ENCODE measurements at regions not wholly inside any gene's neighbourhood (a gene's known extent, or its start where the extent isn't known, plus 50 kb on each side); places are given as distances from the start of the nearest gene placed in this dataset.
"Not testable (repeated sequence)": the region's sequence is repeated elsewhere in the genome, so short reads cannot be mapped to it uniquely, and the experiment has no call there.

GRCh38 chrX:152587523-152587922, 50.2 kb upstream of the GABRQ start:
- TF ChIP-seq CTCF (IDR thresholded peaks at IDR 0.05); TCF7 (CRISPR knock-in tag; IDR thresholded peaks at IDR 0.05; ENCODE audit: low read depth); FOXP1 (CRISPR knock-in tag; IDR thresholded peaks at IDR 0.05; ENCODE audit: borderline replicate concordance); TP53 (CRISPR knock-in tag; IDR thresholded peaks at IDR 0.05); SMAD4 (CRISPR knock-in tag; IDR thresholded peaks at IDR 0.05); FOXK1 (CRISPR knock-in tag; IDR thresholded peaks at IDR 0.05): not testable (repeated sequence)
